GM12878 (cell line): ENCODE measurements at regions not wholly inside any gene's neighbourhood (a gene's known extent, or its start where the extent isn't known, plus 50 kb on each side); places are given as distances from the start of the nearest gene placed in this dataset.

Source experiments
- ATAC-seq: fragments of 200-7000 bp; cut with Tn5 transposase; 3 replicates; pipeline ENCODE4 v1.9.1; 2020; ENCODE audit warnings: mild to moderate bottlenecking, moderate library complexity
- BruUV-seq: library from RNA; stranded (reverse); fragments of 400-500 nt; replicated peaks from 2 replicates; lab custom pipeline; 2021; lab: Mats Ljungman, UMichigan
- CTCF ChIA-PET: fragments of 300-600 bp; sonication (Branson Sonifier 250); formaldehyde crosslinking; extraction: SDS; loops from one replicate; lab custom pipeline; 2021; ENCODE audit warnings: inconsistent platforms; lab: Yijun Ruan, JAX
- POLR2A ChIA-PET: fragments of 350-600 bp; formaldehyde crosslinking; extraction: SDS; loops from one replicate; lab custom pipeline; 2021; ENCODE audit warnings: inconsistent platforms; lab: Charles Lee
- RAD21 ChIA-PET: fragments of 300-600 bp; sonication (Branson Sonifier 250); formaldehyde crosslinking; loops from one replicate; lab custom pipeline; 2023; ENCODE audit warnings: antibody characterized with exemption; ENCODE audit not compliant: unreplicated experiment; lab: Charles Lee
- SMC1A ChIA-PET: fragments of 300-600 bp; sonication (Branson Sonifier 250); formaldehyde crosslinking; loops from one replicate; lab custom pipeline; 2023; ENCODE audit not compliant: unreplicated experiment, uncharacterized antibody; lab: Charles Lee
- DNase-seq: peaks from one replicate; pipeline ENCODE4 v3.0.0-alpha.2; 2011; ENCODE audit warnings: low read depth, low spot score
- FAIRE-seq: peaks from 3 replicates; lab custom pipeline; 2011; peaks lifted over from hg19 to GRCh38; lab: Jason Lieb, UNC
- H2AFZ ChIP-seq: 2 replicates; pipeline ENCODE4 v1.6.0; 2011; ENCODE audit warnings: low read depth, low read length, control low read depth; ENCODE audit not compliant: control insufficient read depth
- H3K27ac ChIP-seq: 2 replicates; pipeline ENCODE4 v1.5.1; 2011; ENCODE audit warnings: control low read depth; ENCODE audit not compliant: control insufficient read depth, insufficient read depth
- H3K27me3 ChIP-seq, 2 experiments: replicated peaks in 1 of 2; 2 replicates each; pipeline versions ENCODE4 v1.6.0 to v1.6.1; 2011; ENCODE audit warnings: low read length in 1 of 2; ENCODE audit not compliant: control insufficient read depth in 2 of 2, insufficient read depth in 2 of 2
- H3K36me3 ChIP-seq, 2 experiments: 2 replicates each; pipeline ENCODE4 v1.5.1; 2011; ENCODE audit warnings: low read length in 1 of 2; ENCODE audit not compliant: control insufficient read depth in 2 of 2, insufficient read depth in 2 of 2
- H3K4me1 ChIP-seq: 2 replicates; pipeline ENCODE4 v1.6.1; 2011; ENCODE audit warnings: mild to moderate bottlenecking, low read length, moderate library complexity, mixed read lengths; ENCODE audit not compliant: control insufficient read depth, insufficient read depth
- H3K4me2 ChIP-seq: 2 replicates; pipeline ENCODE4 v1.6.0; 2011; ENCODE audit warnings: control low read depth; ENCODE audit not compliant: control insufficient read depth, insufficient read depth
- H3K4me3 ChIP-seq: fragments of 200-600 bp; sonication (generic); 2 replicates; pipeline ENCODE4 v1.5.1; 2016
- H3K79me2 ChIP-seq: 2 replicates; pipeline ENCODE4 v1.6.0; 2011; ENCODE audit warnings: low read length; ENCODE audit not compliant: control insufficient read depth, insufficient read depth
- H3K9ac ChIP-seq: 2 replicates; pipeline ENCODE4 v1.8.0; 2011; ENCODE audit warnings: low read length, control low read depth, mixed read lengths; ENCODE audit not compliant: control insufficient read depth, insufficient read depth
- H3K9me3 ChIP-seq: replicated peaks from 3 replicates; pipeline ENCODE4 v1.5.1; 2011; ENCODE audit warnings: mild to moderate bottlenecking, low read length; ENCODE audit not compliant: control insufficient read depth, insufficient read depth
- H4K20me1 ChIP-seq: 2 replicates; pipeline ENCODE4 v1.6.0; 2011; ENCODE audit not compliant: control insufficient read depth, insufficient read depth
- CREB1 ChIP-seq: IDR thresholded peaks from 2 replicates; pipeline ENCODE4 v1.6.1; 2012; ENCODE audit warnings: low read depth, mild to moderate bottlenecking, inconsistent platforms
- CUX1 ChIP-seq: IDR thresholded peaks from 2 replicates; pipeline ENCODE4 v1.6.1; 2012; ENCODE audit warnings: improper control_type of control experiment, low read depth, low read length; ENCODE audit not compliant: insufficient replicate concordance
- IRF4 ChIP-seq: IDR thresholded peaks from 2 replicates; pipeline ENCODE4 v1.6.1; 2011; ENCODE audit warnings: low read depth, low read length
- PML ChIP-seq: IDR thresholded peaks from 2 replicates; pipeline ENCODE4 v1.6.1; 2012; ENCODE audit warnings: low read length, inconsistent platforms
- RB1 ChIP-seq: fragments of 450-650 bp; formaldehyde crosslinking; IDR thresholded peaks from 2 replicates; pipeline ENCODE4 v1.6.1; 2017; ENCODE audit warnings: mild to moderate bottlenecking, borderline replicate concordance
- ZBTB11 ChIP-seq: fragments of 450-650 bp; formaldehyde crosslinking; IDR thresholded peaks from 2 replicates; pipeline ENCODE4 v1.5.0; 2022; ENCODE audit warnings: mild to moderate bottlenecking, missing genetic modification characterization
- ZBTB4 ChIP-seq: fragments of 450-650 bp; formaldehyde crosslinking; IDR thresholded peaks from 2 replicates; pipeline ENCODE4 v1.4.0; 2022; ENCODE audit warnings: mild to moderate bottlenecking, moderate library complexity
- WGBS: methylation state at CpG from one replicate; pipeline ENCODE4 v1.1.6; 2016; ENCODE audit warnings: low lambda C conversion rate; ENCODE audit not compliant: insufficient replicate concordance, insufficient coverage; ENCODE audit errors: missing lambda C conversion rate; 5-methylcytosine and 5-hydroxymethylcytosine counted together
- in situ Hi-C: fragments of 300-500 bp; cut with MboI; formaldehyde crosslinking; loops from 9 replicates; pipeline ENCODE4 v1.14.3; 2018; ENCODE audit warnings: mixed read lengths
- intact Hi-C: fragments of 100-400 bp; cut with micrococcal nuclease; formaldehyde crosslinking; loops from one replicate; pipeline ENCODE4 v1.14.2; 2022; ENCODE audit not compliant: unreplicated experiment
- TF ChIP-seq, protein P1 (sequence below): IDR thresholded peaks from 2 replicates; pipeline ENCODE4 v1.6.1; 2012; ENCODE audit warnings: low read depth, low read length, improper control_type of control experiment

DNA sequence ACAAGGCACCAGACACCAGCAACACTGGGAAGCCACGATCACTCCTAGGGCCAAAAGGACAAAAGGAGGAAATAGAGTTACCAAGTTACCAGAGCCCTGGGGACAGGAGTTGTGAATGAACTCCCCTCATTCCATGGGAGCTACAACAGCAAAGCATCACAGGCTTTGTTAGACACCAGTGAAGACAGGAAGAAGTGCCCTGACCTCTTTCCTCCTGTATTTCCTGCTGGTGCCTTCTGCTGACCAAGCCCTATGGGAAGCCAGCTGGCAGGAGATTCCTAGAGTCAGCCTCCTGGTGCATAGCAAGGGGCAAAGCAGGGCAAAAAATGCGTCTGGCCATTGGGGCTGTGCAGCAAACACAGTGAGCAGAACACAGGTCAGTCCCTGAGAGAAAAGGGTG is 374.7 kb downstream of the ZSWIM6 start:
- no peaks in the 10 kb centered on the region for H4K20me1 ChIP-seq
- in situ Hi-C loops: no loop called here
- no peak overlapping the region for H2AFZ ChIP-seq
- POLR2A ChIA-PET: no interaction called here
- no peaks in the 10 kb centered on the region for H3K27me3 ChIP-seq
- no peak overlapping the region for H3K9ac ChIP-seq
- DNase-seq (no peak), FAIRE-seq (no peak), ATAC-seq (no peak)
- no peaks in the 10 kb centered on the region for H3K79me2 ChIP-seq
- no TSS peak for BruUV-seq
- intact Hi-C loops: no loop called here
- no peak overlapping the region for H3K4me3 ChIP-seq
- H3K4me2 ChIP-seq: no peak overlapping the region
- H3K9me3 ChIP-seq: no peaks in the 10 kb centered on the region
- WGBS: 20% methylated on average over 2 of the region's 2 CpGs
- RAD21 ChIA-PET: no interaction called here
- SMC1A ChIA-PET: no interaction called here
- CTCF ChIA-PET: no interaction called here
- no peaks in the 10 kb centered on the region for H3K36me3 ChIP-seq
- H3K4me1 ChIP-seq: peaks cover 10% of the 10 kb centered on the region
- H3K27ac ChIP-seq: no peak overlapping the region
- TF ChIP-seq RB1 (no peak), PML (no peak), ZBTB11 (CRISPR knock-in tag) (no peak), IRF4 (no peak), CREB1 (no peak), CUX1 (no peak), ZBTB4 (CRISPR knock-in tag) (no peak)
- TF ChIP-seq, protein P1, sequence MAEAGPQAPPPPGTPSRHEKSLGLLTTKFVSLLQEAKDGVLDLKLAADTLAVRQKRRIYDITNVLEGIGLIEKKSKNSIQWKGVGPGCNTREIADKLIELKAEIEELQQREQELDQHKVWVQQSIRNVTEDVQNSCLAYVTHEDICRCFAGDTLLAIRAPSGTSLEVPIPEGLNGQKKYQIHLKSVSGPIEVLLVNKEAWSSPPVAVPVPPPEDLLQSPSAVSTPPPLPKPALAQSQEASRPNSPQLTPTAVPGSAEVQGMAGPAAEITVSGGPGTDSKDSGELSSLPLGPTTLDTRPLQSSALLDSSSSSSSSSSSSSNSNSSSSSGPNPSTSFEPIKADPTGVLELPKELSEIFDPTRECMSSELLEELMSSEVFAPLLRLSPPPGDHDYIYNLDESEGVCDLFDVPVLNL: no peak
